ENCODE measurements at regions not wholly inside any gene's neighbourhood (a gene's known extent, or its start where the extent isn't known, plus 50 kb on each side); places are given as distances from the start of the nearest gene placed in this dataset.

DNA sequence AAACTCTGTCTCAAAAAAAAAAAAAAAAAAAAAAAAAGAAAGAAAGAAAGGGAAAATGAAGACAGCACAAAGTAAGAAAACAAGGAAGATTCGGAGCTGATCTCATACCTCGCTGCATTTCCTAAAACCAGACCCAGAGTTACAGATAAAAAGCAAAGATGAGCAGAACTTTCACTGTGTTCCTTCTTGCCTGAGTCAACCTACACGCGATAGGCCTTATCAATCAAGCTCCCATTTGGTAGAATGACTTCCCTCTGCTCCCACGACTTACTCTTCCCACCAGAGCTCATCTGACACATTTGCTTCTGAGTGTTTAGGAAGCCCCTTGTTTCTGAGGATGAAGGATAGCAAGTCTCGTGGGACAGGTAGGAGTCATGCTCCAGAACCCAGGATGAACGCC, 302.9 kb downstream of the TFAP2A start:
- TF ChIP-seq RAD21 (IDR thresholded peaks at IDR 0.05; ENCODE audit: low read depth) (no peak), TCF12 (IDR thresholded peaks at IDR 0.05; ENCODE audit: low read depth) (no peak), YY1 (IDR thresholded peaks at IDR 0.05; ENCODE audit: low read depth) (no peak)

Measured in Ishikawa (cell line).